NCI-H187 treated with DMSO at 0.1 percent for 48 hours (cell line): ENCODE measurements at regions not wholly inside any gene's neighbourhood (a gene's known extent, or its start where the extent isn't known, plus 50 kb on each side); places are given as distances from the start of the nearest gene placed in this dataset.

Experiments used
- DNase-seq: peaks from one replicate; lab custom pipeline; 2025; lab: John Stamatoyannopoulos, UW

- no peak for DNase-seq
These were observed 1405.6 kb upstream of the TENM4 start for GRCh38 chr11:80846442-80846841.

GRCh38 chr11:80844110-80844819, 1403.4 kb upstream of the TENM4 start:
- no peak for DNase-seq

GRCh38 chr11:80843266-80843974, 1402.6 kb upstream of the TENM4 start:
- no peak for DNase-seq

- no peak for DNase-seq
These were observed 1401.4 kb upstream of the TENM4 start for GRCh38 chr11:80842246-80842645.

GRCh38 chr11:80841675-80842074, 1400.8 kb upstream of the TENM4 start:
- no peak for DNase-seq

- DNase-seq = no peak
These were observed 1397.3 kb upstream of the TENM4 start for GRCh38 chr11:80838153-80838552.

- no peak for DNase-seq
These were observed 1396.2 kb upstream of the TENM4 start for GRCh38 chr11:80837051-80837450.

GRCh38 chr11:80831374-80831773, 1390.5 kb upstream of the TENM4 start:
- DNase-seq = no peak

GRCh38 chr11:80827781-80828180, 1387.0 kb upstream of the TENM4 start:
- DNase-seq = no peak

GRCh38 chr11:80826808-80827207, 1386.0 kb upstream of the TENM4 start:
- DNase-seq = no peak

- no peak for DNase-seq
These were observed 1381.5 kb upstream of the TENM4 start for GRCh38 chr11:80822308-80822707.

GRCh38 chr11:80819271-80819670, 1378.4 kb upstream of the TENM4 start:
- DNase-seq = no peak

GRCh38 chr11:80816966-80817365, 1376.1 kb upstream of the TENM4 start:
- no peak for DNase-seq

- no peak for DNase-seq
These were observed 1375.6 kb upstream of the TENM4 start for GRCh38 chr11:80816454-80816847.

- no peak for DNase-seq
These were observed 1375.1 kb upstream of the TENM4 start for GRCh38 chr11:80815752-80816453.

GRCh38 chr11:80814813-80815212, 1374.0 kb upstream of the TENM4 start:
- no peak for DNase-seq

- DNase-seq = no peak
These were observed 1369.9 kb upstream of the TENM4 start for GRCh38 chr11:80810695-80811094.

GRCh38 chr11:80798174-80798573, 1357.3 kb upstream of the TENM4 start:
- no peak for DNase-seq

GRCh38 chr11:80783561-80783960, 1342.7 kb upstream of the TENM4 start:
- no peak for DNase-seq

- no peak for DNase-seq
These were observed 1341.5 kb upstream of the TENM4 start for GRCh38 chr11:80782135-80782885.

- DNase-seq = no peak
These were observed 1339.2 kb upstream of the TENM4 start for GRCh38 chr11:80779905-80780605.

- DNase-seq = no peak
These were observed 1338.1 kb upstream of the TENM4 start for GRCh38 chr11:80778941-80779340.
